ENCODE measurements at regions not wholly inside any gene's neighbourhood (a gene's known extent, or its start where the extent isn't known, plus 50 kb on each side); places are given as distances from the start of the nearest gene placed in this dataset.

DNA sequence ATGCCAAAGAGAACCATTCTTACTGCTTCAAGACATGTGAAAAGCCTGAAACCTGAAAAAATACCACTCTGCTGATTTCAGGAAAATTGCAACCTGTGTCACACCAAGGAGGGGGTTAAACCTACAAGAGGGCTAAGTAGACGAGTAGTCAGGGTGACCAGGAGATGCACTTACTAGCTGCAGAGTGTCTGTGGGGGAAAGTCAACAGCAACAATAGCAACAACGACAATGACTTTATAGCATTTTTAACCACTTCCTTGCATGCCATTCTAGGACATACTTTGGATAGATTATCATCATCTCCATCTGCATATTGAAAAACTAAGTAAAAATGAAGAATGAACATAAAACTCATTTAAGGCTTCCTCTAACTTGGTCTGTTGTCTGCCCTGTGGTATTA is 902.7 kb downstream of the BCL11B start:
- peaks cover 2 to 6% of the 10 kb centered on the region in 2 donors for H3K36me3 Mint-ChIP-seq (ENCODE audit: insufficient read depth in 2 of 2)
- no peak for DNase-seq
- H3K4me3 Mint-ChIP-seq: no peak overlapping the region
- ATAC-seq (replicated peaks in 1 of 2): no peak
- no peaks in the 10 kb centered on the region for H3K27me3 Mint-ChIP-seq (ENCODE audit: low read depth)
- peaks cover 9 to 11% of the 10 kb centered on the region in 2 donors for H3K9me3 Mint-ChIP-seq
- peaks cover 22% of the 10 kb centered on the region for H3K4me1 Mint-ChIP-seq (ENCODE audit: low read depth)
- H3K27ac Mint-ChIP-seq: no peak overlapping the region

DNA sequence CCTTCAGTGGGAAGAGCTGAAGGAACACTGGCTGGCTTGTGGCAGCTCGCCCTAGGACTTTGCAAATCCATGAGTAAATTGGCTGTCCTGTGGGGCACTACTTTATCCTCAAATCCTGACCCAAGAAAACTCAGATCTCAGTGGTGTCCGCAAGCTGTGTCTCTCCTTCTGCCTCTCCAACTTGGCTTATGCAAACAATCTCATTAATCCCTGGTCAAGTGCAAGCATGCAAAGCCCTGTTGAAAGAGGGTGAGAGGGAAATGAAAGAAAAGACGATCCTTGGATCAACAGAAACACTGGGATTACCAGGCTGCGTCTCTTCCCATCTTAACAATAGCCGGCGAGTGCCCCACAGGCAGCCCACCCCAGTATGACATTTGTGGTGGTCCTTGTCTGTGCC is 901.6 kb downstream of the BCL11B start:
- H3K4me3 Mint-ChIP-seq: no peak overlapping the region
- peaks cover 2 to 6% of the 10 kb centered on the region in 2 donors for H3K36me3 Mint-ChIP-seq (ENCODE audit: insufficient read depth in 2 of 2)
- ATAC-seq (replicated peaks in 1 of 2): no peak
- no peak overlapping the region for H3K27ac Mint-ChIP-seq
- peaks cover 9 to 11% of the 10 kb centered on the region in 2 donors for H3K9me3 Mint-ChIP-seq
- H3K27me3 Mint-ChIP-seq (ENCODE audit: low read depth): no peaks in the 10 kb centered on the region
- H3K4me1 Mint-ChIP-seq (ENCODE audit: low read depth): peaks cover 22% of the 10 kb centered on the region
- no peak for DNase-seq

DNA sequence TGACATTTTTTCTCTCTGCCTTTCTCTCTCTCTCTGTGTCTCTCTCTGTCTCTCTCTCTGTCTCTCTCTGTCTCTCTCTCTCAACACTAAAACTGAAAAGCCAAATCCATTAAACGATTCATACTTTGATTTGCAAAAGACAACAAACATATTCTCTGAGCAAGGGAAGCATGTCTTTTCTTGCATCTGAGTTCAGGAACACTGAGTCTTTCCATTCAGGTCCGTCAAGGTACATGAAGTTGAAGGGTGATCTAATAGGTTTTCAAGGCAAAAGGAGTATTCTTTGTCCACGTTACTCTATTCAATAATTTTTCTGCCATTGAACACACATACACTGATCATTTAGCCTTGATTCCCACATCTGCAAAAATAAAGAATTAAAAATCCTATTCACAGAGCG is 900.9 kb downstream of the BCL11B start:
- ATAC-seq (replicated peaks in 1 of 2) (no peak), DNase-seq (no peak)
- Mint-ChIP-seq H3K36me3 (ENCODE audit: insufficient read depth in 2 of 2) (peaks cover 2 to 6% of the 10 kb centered on the region in 2 donors), H3K27ac (no peak overlapping the region), H3K27me3 (ENCODE audit: low read depth) (no peaks in the 10 kb centered on the region), H3K4me3 (no peak overlapping the region), H3K4me1 (ENCODE audit: low read depth) (peaks cover 22% of the 10 kb centered on the region), H3K9me3 (peaks cover 9 to 11% of the 10 kb centered on the region in 2 donors)

DNA sequence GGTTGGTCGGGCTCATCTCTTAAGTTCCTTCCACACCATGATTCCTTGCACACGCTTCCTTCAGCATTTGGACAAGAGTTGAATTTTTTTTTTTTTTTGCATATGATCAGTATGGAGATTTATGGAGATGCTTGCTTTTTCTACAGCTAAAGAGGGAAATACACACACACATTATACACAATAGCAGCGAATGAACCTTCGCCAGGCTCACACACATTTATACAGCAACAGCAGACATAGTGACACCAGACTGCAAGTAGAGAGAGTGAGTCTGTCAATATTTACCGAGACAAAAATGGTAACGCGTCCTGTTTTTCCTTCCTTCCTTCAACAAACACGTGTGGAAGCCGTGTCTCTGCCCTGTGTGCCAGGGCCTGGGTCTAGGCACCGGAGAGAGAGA is 897.9 kb downstream of the BCL11B start:
- peaks cover 9% of the 10 kb centered on the region in 2 donors for H3K9me3 Mint-ChIP-seq
- no peak overlapping the region for H3K27ac Mint-ChIP-seq
- ATAC-seq (replicated peaks in 1 of 2) (no peak), DNase-seq (no peak)
- H3K4me3 Mint-ChIP-seq: no peak overlapping the region
- H3K4me1 Mint-ChIP-seq (ENCODE audit: low read depth): peaks cover 9% of the 10 kb centered on the region
- H3K27me3 Mint-ChIP-seq (ENCODE audit: low read depth): no peaks in the 10 kb centered on the region
- peaks cover 0 to 3% of the 10 kb centered on the region in 2 donors for H3K36me3 Mint-ChIP-seq (ENCODE audit: insufficient read depth in 2 of 2)

DNA sequence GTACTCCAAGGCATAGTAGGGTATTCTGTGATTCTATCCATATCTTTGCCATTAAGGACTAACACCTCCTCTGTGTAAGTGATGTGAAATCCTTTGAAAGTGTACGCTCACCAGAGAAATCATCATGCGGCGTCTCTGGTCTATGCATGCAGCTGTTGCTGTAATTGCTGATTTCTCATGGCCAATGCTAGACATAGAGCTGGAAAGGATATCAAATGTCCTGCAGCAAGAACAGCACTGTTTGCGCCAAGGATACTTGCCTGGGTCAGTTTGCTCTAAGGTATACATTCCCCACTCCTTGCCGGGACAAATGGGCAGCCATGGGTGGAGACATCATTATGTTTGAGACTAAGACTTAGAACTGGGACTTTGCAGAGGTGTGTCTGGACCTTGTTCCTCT is 896.4 kb downstream of the BCL11B start:
- H3K27ac Mint-ChIP-seq: no peak overlapping the region
- peaks cover 0 to 2% of the 10 kb centered on the region in 2 donors for H3K36me3 Mint-ChIP-seq (ENCODE audit: insufficient read depth in 2 of 2)
- H3K4me1 Mint-ChIP-seq (ENCODE audit: low read depth): no peaks in the 10 kb centered on the region
- DNase-seq (no peak), ATAC-seq (replicated peaks in 1 of 2) (no peak)
- no peaks in the 10 kb centered on the region for H3K27me3 Mint-ChIP-seq (ENCODE audit: low read depth)
- H3K9me3 Mint-ChIP-seq: peaks cover 4 to 6% of the 10 kb centered on the region in 2 donors
- H3K4me3 Mint-ChIP-seq: no peak overlapping the region

DNA sequence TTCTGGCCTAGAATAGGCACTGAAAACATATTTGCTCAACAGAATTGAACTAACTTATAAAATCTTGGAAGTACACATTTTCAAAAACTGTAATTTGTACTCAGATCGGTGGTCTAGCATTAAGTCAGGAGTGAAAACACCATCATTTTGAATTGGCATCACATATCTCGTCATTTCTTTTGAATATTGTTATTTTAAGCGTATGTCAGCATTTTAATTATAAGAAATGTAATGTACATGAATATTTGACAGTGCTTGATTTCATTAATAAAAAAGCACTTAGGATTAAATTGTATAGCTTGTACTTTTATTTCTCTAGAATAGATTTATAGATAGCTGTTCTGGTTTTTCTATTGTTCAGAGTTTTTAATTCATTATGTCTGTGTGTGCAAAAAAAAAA is 892.2 kb downstream of the BCL11B start:
- no peaks in the 10 kb centered on the region for H3K27me3 Mint-ChIP-seq (ENCODE audit: low read depth)
- ATAC-seq (replicated peaks in 1 of 2) (no peak), DNase-seq (no peak)
- H3K36me3 Mint-ChIP-seq (ENCODE audit: insufficient read depth in 2 of 2): peaks cover 0 to 2% of the 10 kb centered on the region in 2 donors
- H3K4me3 Mint-ChIP-seq: no peak overlapping the region
- peaks cover 6 to 10% of the 10 kb centered on the region in 2 donors for H3K9me3 Mint-ChIP-seq
- H3K27ac Mint-ChIP-seq: no peak overlapping the region
- no peaks in the 10 kb centered on the region for H3K4me1 Mint-ChIP-seq (ENCODE audit: low read depth)

DNA sequence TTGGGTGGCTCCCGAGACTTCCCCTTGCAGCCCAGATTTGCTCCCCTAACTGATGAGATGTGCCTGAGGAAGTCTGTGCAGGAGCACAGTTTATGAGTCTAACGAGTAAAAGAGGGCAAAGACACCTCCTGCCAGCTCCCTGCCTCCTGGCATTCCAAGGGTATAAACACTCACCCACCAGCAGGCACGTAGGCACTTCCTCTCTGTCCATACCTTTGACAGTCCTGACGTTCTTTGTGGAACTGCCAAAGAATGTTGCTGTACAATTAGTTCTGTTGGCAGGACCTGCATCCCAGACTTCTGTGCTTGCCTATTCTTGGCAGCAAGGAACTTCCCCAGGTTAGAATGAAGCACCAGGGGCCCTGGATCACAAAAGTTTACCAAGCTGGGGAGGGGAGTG is 889.3 kb downstream of the BCL11B start:
- Mint-ChIP-seq H3K36me3 (ENCODE audit: insufficient read depth in 2 of 2) (peaks cover 0 to 2% of the 10 kb centered on the region in 2 donors), H3K9me3 (peaks cover 6 to 7% of the 10 kb centered on the region in 2 donors), H3K27me3 (ENCODE audit: low read depth) (no peaks in the 10 kb centered on the region), H3K4me3 (no peak overlapping the region), H3K4me1 (ENCODE audit: low read depth) (no peaks in the 10 kb centered on the region), H3K27ac (no peak overlapping the region)
- DNase-seq (no peak), ATAC-seq (replicated peaks in 1 of 2) (no peak)

DNA sequence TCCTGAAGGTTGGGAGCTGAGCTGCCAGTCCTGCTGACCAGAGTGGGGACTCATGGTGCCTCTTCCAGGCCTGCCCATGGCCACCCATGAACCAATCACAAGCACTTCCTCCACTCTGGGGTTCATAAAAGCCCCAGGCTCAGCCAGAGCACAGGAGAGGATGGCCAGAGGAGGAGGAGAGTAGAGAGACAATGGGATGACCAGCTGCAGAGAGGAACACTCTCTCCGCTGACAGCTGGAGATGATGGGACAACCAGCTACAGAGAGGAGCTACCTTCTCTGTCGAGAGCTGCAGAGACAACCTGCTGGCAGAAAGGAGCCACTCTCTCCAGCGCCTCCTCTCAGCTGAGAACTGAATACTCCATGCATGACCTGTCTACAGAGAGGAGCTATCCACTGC is 886.1 kb downstream of the BCL11B start:
- ATAC-seq (replicated peaks in 1 of 2): no peak
- Mint-ChIP-seq H3K4me1 (ENCODE audit: low read depth) (no peaks in the 10 kb centered on the region), H3K36me3 (ENCODE audit: insufficient read depth in 2 of 2) (no peaks in the 10 kb centered on the region), H3K27me3 (ENCODE audit: low read depth) (no peaks in the 10 kb centered on the region), H3K27ac (no peak overlapping the region), H3K9me3 (peaks cover 0 to 9% of the 10 kb centered on the region in 2 donors), H3K4me3 (no peak overlapping the region)
- DNase-seq: no peak

DNA sequence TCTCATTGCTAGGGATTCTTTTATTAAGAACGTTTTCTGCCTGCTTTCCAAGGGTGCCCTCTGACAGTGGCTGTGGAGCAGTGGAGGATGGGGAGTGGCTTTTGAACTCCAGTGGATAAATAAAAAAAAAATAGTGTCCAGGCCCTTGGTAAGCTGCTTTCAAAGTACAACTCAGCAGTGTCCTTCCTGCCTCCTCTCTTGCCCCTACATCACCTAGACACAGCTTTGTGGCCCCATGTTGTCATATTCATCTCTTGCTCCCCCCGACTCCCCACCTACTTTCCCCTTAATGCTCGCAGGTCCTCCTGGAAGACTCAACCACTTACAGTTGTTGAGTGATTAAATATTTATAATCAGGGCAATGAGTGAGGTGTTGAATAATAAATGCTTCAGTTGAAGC is 880.9 kb downstream of the BCL11B start:
- Mint-ChIP-seq H3K27ac (no peak overlapping the region), H3K4me1 (ENCODE audit: low read depth) (no peaks in the 10 kb centered on the region)
- DNase-seq: no peak

DNA sequence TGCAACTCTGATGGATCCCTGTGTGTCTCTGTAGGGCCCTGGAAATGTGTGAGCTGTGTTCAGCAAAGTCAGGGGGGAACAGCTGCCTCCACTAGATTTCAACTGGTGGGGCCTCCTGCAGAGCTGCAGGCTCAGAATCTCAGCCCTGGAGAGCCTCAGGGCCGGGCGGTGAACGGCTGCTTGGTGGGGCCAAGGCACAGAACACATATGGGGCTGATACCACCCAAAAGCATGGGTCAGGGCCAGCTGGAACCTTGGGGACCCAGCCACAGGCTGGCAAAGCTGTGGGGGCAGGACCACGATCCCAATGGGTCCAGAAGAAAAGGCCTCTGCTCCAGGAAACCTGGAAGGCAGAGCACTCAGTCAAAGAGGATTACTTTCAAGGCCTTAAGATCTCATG is 878.5 kb downstream of the BCL11B start:
- H3K27ac Mint-ChIP-seq: no peak overlapping the region
- no peak for ATAC-seq (replicated peaks in 1 of 2)
- DNase-seq: no peak
- H3K27me3 Mint-ChIP-seq (ENCODE audit: low read depth): no peaks in the 10 kb centered on the region
- no peak overlapping the region for H3K4me3 Mint-ChIP-seq
- H3K9me3 Mint-ChIP-seq: peaks cover 2 to 8% of the 10 kb centered on the region in 2 donors
- no peaks in the 10 kb centered on the region for H3K4me1 Mint-ChIP-seq (ENCODE audit: low read depth)
- H3K36me3 Mint-ChIP-seq (ENCODE audit: insufficient read depth in 2 of 2): peaks cover 0 to 2% of the 10 kb centered on the region in 2 donors

More for the DNA sequence above, 880.9 kb downstream of the BCL11B start:
- Mint-ChIP-seq H3K4me3 (no peak overlapping the region), H3K36me3 (ENCODE audit: insufficient read depth in 2 of 2) (peaks cover 0 to 2% of the 10 kb centered on the region in 2 donors), H3K9me3 (peaks cover under 1 to 3% of the 10 kb centered on the region in 2 donors), H3K27me3 (ENCODE audit: low read depth) (no peaks in the 10 kb centered on the region)
- no peak for ATAC-seq (replicated peaks in 1 of 2)

DNA sequence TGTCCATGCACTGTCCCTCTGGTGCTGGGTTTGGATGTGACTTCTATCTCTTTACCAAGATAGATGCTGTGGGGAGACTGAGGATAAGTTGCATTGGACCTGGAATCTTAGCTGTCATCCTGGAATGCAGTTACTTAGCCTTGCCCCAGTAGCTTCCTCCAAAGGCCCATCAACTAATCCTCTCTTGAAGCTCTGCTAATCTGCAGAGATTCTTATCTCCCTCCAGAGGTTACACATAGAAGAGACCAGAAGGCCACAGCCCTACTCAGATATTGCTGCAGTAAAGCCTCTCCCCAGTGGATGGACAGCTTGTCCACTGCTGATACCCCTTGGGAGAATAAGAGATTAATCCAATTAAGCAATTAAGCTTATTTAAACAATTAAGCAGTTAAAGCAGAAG is 867.2 kb downstream of the BCL11B start:
- DNase-seq: no peak
- Mint-ChIP-seq H3K36me3 (ENCODE audit: insufficient read depth in 2 of 2) (no peaks in the 10 kb centered on the region), H3K27me3 (ENCODE audit: low read depth) (no peaks in the 10 kb centered on the region), H3K4me1 (ENCODE audit: low read depth) (peaks cover 15% of the 10 kb centered on the region), H3K27ac (no peak overlapping the region), H3K9me3 (no peaks in the 10 kb centered on the region), H3K4me3 (no peak overlapping the region)
- no peak for ATAC-seq (replicated peaks in 1 of 2)

DNA sequence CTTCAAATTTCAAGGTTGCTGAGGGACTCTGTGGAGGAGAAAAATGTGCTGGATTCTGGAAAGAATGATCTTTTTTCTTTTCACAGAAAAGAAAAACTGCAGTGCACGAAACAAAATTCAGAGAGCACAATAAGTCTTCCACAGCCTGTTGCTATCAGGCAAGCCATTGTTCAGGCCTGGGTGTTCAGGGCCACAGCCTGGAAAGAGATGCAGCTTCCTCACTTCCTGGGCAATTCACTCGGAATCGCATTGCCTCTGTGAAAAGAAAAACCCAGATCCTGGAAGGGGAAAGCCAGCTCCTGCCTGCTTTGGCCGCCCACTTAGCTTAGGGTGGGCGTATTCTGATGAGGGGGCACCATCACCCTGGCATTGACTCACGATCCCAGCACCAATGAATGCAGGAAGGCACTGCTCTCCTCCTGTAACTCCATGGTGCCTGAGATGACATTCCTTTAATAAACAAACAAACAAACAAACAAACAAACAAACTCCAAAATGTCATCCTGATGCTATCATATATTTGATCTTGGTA is 863.9 kb downstream of the BCL11B start:
- DNase-seq (no peak), ATAC-seq (replicated peaks in 1 of 2) (no peak)
- H3K36me3 Mint-ChIP-seq (ENCODE audit: insufficient read depth in 2 of 2): no peaks in the 10 kb centered on the region
- H3K27ac Mint-ChIP-seq: no peak overlapping the region
- H3K4me1 Mint-ChIP-seq (ENCODE audit: low read depth): peaks cover 15% of the 10 kb centered on the region
- H3K9me3 Mint-ChIP-seq: no peaks in the 10 kb centered on the region
- H3K27me3 Mint-ChIP-seq (ENCODE audit: low read depth): no peaks in the 10 kb centered on the region
- H3K4me3 Mint-ChIP-seq: no peak overlapping the region

DNA sequence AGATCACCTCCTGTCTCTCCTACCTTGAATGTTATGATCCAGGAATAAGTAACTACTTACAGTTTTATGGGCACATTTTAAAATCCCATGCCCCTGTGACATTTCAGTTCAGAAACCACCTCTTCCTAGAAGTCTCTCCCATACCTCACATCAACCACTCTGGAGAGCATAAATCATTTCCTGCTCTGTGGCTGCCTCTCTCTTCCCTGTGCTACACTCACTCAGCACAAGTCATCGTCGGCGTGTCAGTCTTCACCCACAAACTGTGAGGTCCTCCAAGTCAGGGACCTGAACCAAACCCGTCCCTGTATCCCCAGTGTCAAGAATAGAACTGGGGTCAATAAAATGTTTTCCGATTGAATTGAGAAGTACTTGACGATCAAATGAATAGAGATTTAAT is 863.3 kb downstream of the BCL11B start:
- peak; percentile 60 to 61 for ATAC-seq (replicated peaks in 1 of 2)
- peaks cover 15% of the 10 kb centered on the region for H3K4me1 Mint-ChIP-seq (ENCODE audit: low read depth)
- H3K27me3 Mint-ChIP-seq (ENCODE audit: low read depth): no peaks in the 10 kb centered on the region
- H3K36me3 Mint-ChIP-seq (ENCODE audit: insufficient read depth in 2 of 2): no peaks in the 10 kb centered on the region
- H3K27ac Mint-ChIP-seq: peak overlapping the region; percentile 58
- H3K4me3 Mint-ChIP-seq: peak overlapping the region; percentile 43 to 55
- H3K9me3 Mint-ChIP-seq: peaks cover 0 to 1% of the 10 kb centered on the region in 2 donors
- DNase-seq: peak; percentile 8 to 15

DNA sequence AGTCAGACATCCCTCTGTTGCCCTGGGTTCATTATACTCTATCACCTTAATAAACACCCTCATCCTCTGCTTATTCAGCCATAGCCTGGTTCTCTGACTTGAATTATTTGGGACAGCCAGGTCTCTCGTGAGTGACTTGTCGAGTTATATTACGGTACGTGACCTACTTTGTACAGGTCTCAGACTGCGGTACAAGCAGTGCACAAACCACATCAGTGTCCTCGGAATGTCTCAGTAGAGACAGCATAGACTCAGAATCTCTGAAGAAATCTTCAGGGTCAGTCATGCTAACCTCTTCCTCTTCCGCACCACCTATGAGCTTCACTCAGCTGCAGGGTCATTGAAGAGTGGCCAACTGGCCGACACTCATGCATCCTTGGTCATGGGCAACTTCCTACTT is 860.8 kb downstream of the BCL11B start:
- Mint-ChIP-seq H3K4me3 (no peak overlapping the region), H3K36me3 (ENCODE audit: insufficient read depth in 2 of 2) (no peaks in the 10 kb centered on the region), H3K4me1 (ENCODE audit: low read depth) (peaks cover 7% of the 10 kb centered on the region), H3K9me3 (peaks cover 0 to 1% of the 10 kb centered on the region in 2 donors), H3K27me3 (ENCODE audit: low read depth) (no peaks in the 10 kb centered on the region), H3K27ac (no peak overlapping the region)
- DNase-seq (no peak), ATAC-seq (replicated peaks in 1 of 2) (no peak)
